ENCODE measurements at regions not wholly inside any gene's neighbourhood (a gene's known extent, or its start where the extent isn't known, plus 50 kb on each side); places are given as distances from the start of the nearest gene placed in this dataset.

GRCh38 chr3:28751864-28752263 lies 403.2 kb upstream of the AZI2 start:
- no peaks in the 10 kb centered on the region for H3K36me3 Mint-ChIP-seq (ENCODE audit: insufficient read depth)
- no peak overlapping the region for H3K4me3 Mint-ChIP-seq
- DNase-seq (ENCODE audit: low spot score in 2 of 2) (no peak), ATAC-seq (replicated peaks; ENCODE audit: extremely low read depth, poor library complexity, severe bottlenecking) (no peak)
- H3K27ac Mint-ChIP-seq (ENCODE audit: low read depth), result no peak overlapping the region
- H3K27me3 Mint-ChIP-seq, result no peaks in the 10 kb centered on the region
- peaks cover 37% of the 10 kb centered on the region for H3K9me3 Mint-ChIP-seq
- no peaks in the 10 kb centered on the region for H3K4me1 Mint-ChIP-seq

DNA sequence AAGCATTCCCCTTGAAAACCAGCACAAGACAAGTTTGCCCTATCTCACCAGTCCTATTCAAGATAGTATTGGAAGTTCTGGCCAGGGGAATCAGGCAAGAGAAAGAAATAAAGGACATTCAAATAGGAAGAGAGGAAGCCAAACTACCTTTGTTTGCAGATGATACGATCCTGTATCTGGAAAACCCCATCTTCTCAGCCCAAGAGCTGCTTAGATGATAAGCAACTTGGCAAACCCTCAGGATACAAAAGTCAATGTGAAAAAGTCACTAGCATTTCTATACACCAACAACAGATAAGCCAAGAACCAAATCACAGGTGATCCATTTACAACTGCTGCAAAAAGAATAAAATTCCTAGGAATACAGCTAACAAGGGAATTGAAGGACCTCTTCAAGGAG lies 403.7 kb upstream of the AZI2 start:
- Mint-ChIP-seq H3K4me3 (no peak overlapping the region), H3K4me1 (no peaks in the 10 kb centered on the region), H3K27me3 (no peaks in the 10 kb centered on the region), H3K9me3 (peaks cover 37% of the 10 kb centered on the region), H3K36me3 (ENCODE audit: insufficient read depth) (no peaks in the 10 kb centered on the region), H3K27ac (ENCODE audit: low read depth) (no peak overlapping the region)
- DNase-seq (ENCODE audit: low spot score in 2 of 2), result no peak
- ATAC-seq (replicated peaks; ENCODE audit: extremely low read depth, poor library complexity, severe bottlenecking), result no peak

DNA sequence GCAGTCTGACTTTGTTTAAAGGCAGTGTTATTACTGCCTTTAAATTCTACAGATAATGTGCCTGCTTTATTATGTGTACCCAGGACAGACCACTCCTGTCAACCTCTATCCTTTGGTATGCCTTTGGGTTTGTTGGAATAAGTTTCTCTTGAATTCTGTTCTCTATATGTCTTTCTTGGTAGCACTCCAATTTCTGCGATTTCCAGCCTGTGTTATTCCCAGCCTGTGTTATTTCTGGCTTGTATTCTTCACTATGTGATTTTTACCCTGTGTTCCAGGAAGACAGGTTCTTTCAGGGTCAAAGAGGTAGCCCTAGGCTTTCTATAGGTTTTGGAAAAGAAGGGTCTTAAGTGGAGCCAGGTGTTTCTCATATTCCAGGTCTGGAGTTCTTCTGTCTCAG lies 407.4 kb upstream of the AZI2 start:
- DNase-seq (ENCODE audit: low spot score in 2 of 2) (no peak), ATAC-seq (replicated peaks; ENCODE audit: extremely low read depth, poor library complexity, severe bottlenecking) (no peak)
- Mint-ChIP-seq H3K4me1 (no peaks in the 10 kb centered on the region), H3K4me3 (no peak overlapping the region), H3K27ac (ENCODE audit: low read depth) (no peak overlapping the region), H3K27me3 (no peaks in the 10 kb centered on the region), H3K36me3 (ENCODE audit: insufficient read depth) (no peaks in the 10 kb centered on the region), H3K9me3 (peaks cover 15% of the 10 kb centered on the region)

GRCh38 chr3:28758115-28758514 lies 409.5 kb upstream of the AZI2 start:
- H3K36me3 Mint-ChIP-seq (ENCODE audit: insufficient read depth), result no peaks in the 10 kb centered on the region
- H3K4me1 Mint-ChIP-seq, result no peaks in the 10 kb centered on the region
- DNase-seq (ENCODE audit: low spot score in 2 of 2), result no peak
- no peak overlapping the region for H3K27ac Mint-ChIP-seq (ENCODE audit: low read depth)
- H3K27me3 Mint-ChIP-seq, result no peaks in the 10 kb centered on the region
- H3K4me3 Mint-ChIP-seq, result no peak overlapping the region
- H3K9me3 Mint-ChIP-seq, result peaks cover 15% of the 10 kb centered on the region
- ATAC-seq (replicated peaks; ENCODE audit: extremely low read depth, poor library complexity, severe bottlenecking), result no peak

- DNase-seq (ENCODE audit: low spot score in 2 of 2), result no peak
- Mint-ChIP-seq H3K36me3 (ENCODE audit: insufficient read depth) (no peaks in the 10 kb centered on the region), H3K27me3 (no peaks in the 10 kb centered on the region), H3K4me3 (no peak overlapping the region), H3K4me1 (no peaks in the 10 kb centered on the region), H3K9me3 (no peaks in the 10 kb centered on the region), H3K27ac (ENCODE audit: low read depth) (no peak overlapping the region)
- no peak for ATAC-seq (replicated peaks; ENCODE audit: extremely low read depth, poor library complexity, severe bottlenecking)
These were observed 412.8 kb upstream of the AZI2 start for GRCh38 chr3:28761375-28761774.

GRCh38 chr3:28765194-28765593 lies 416.6 kb upstream of the AZI2 start:
- Mint-ChIP-seq H3K9me3 (peaks cover 4% of the 10 kb centered on the region), H3K36me3 (ENCODE audit: insufficient read depth) (no peaks in the 10 kb centered on the region), H3K4me1 (no peaks in the 10 kb centered on the region), H3K4me3 (no peak overlapping the region), H3K27me3 (no peaks in the 10 kb centered on the region), H3K27ac (ENCODE audit: low read depth) (no peak overlapping the region)
- no peak for ATAC-seq (replicated peaks; ENCODE audit: extremely low read depth, poor library complexity, severe bottlenecking)
- DNase-seq (ENCODE audit: low spot score in 2 of 2), result no peak

- DNase-seq (ENCODE audit: low spot score in 2 of 2), result no peak
- Mint-ChIP-seq H3K9me3 (peaks cover 20% of the 10 kb centered on the region), H3K36me3 (ENCODE audit: insufficient read depth) (no peaks in the 10 kb centered on the region), H3K4me3 (no peak overlapping the region), H3K27me3 (no peaks in the 10 kb centered on the region), H3K27ac (ENCODE audit: low read depth) (no peak overlapping the region), H3K4me1 (no peaks in the 10 kb centered on the region)
- ATAC-seq (replicated peaks; ENCODE audit: extremely low read depth, poor library complexity, severe bottlenecking), result no peak
These were observed 419.8 kb upstream of the AZI2 start for GRCh38 chr3:28768439-28768838.

GRCh38 chr3:28777806-28778475 lies 429.3 kb upstream of the AZI2 start:
- no peak for ATAC-seq (replicated peaks; ENCODE audit: extremely low read depth, poor library complexity, severe bottlenecking)
- H3K4me1 Mint-ChIP-seq, result no peaks in the 10 kb centered on the region
- H3K9me3 Mint-ChIP-seq, result peaks cover 8% of the 10 kb centered on the region

DNA sequence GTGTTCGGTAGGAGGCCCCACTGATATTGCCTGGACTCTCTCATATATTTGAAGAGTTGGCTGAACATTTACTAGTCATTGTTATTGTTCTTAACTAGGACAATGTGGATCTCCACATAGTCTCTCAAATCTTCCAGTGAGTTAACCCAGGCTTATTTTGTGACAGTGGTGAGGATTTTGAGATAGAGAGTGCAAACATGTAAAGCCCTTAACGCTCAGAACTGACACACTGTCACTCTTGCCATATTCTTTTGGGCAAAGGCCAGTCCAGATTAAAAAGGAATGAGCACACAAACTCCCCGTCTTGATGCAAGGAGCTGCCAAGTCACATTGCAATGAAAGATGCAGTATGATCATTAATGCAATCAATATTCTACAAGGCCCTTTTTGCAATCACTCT lies 431.9 kb upstream of the AZI2 start:
- Mint-ChIP-seq H3K27me3 (no peaks in the 10 kb centered on the region), H3K36me3 (ENCODE audit: insufficient read depth) (no peaks in the 10 kb centered on the region), H3K4me1 (no peaks in the 10 kb centered on the region), H3K9me3 (peaks cover 8% of the 10 kb centered on the region), H3K27ac (ENCODE audit: low read depth) (no peak overlapping the region), H3K4me3 (no peak overlapping the region)
- ATAC-seq (replicated peaks; ENCODE audit: extremely low read depth, poor library complexity, severe bottlenecking), result no peak
- DNase-seq (ENCODE audit: low spot score in 2 of 2), result no peak

More at GRCh38 chr3:28777806-28778475, 429.3 kb upstream of the AZI2 start:
- Mint-ChIP-seq H3K27ac (ENCODE audit: low read depth) (no peak overlapping the region), H3K4me3 (no peak overlapping the region), H3K27me3 (no peaks in the 10 kb centered on the region), H3K36me3 (ENCODE audit: insufficient read depth) (no peaks in the 10 kb centered on the region)
- no peak for DNase-seq (ENCODE audit: low spot score in 2 of 2)

- ATAC-seq (replicated peaks; ENCODE audit: extremely low read depth, poor library complexity, severe bottlenecking) (no peak), DNase-seq (ENCODE audit: low spot score in 2 of 2) (no peak)
- Mint-ChIP-seq H3K36me3 (ENCODE audit: insufficient read depth) (no peaks in the 10 kb centered on the region), H3K4me1 (no peaks in the 10 kb centered on the region), H3K4me3 (no peak overlapping the region), H3K27me3 (no peaks in the 10 kb centered on the region), H3K27ac (ENCODE audit: low read depth) (no peak overlapping the region), H3K9me3 (peaks cover 4% of the 10 kb centered on the region)
These were observed 432.4 kb upstream of the AZI2 start for GRCh38 chr3:28781053-28781452.

- Mint-ChIP-seq H3K27me3 (no peaks in the 10 kb centered on the region), H3K36me3 (ENCODE audit: insufficient read depth) (no peaks in the 10 kb centered on the region), H3K9me3 (no peaks in the 10 kb centered on the region), H3K27ac (ENCODE audit: low read depth) (no peak overlapping the region), H3K4me1 (no peaks in the 10 kb centered on the region), H3K4me3 (no peak overlapping the region)
- ATAC-seq (replicated peaks; ENCODE audit: extremely low read depth, poor library complexity, severe bottlenecking) (no peak), DNase-seq (ENCODE audit: low spot score in 2 of 2) (no peak)
These were observed 437.8 kb upstream of the AZI2 start for GRCh38 chr3:28786446-28786845.

DNA sequence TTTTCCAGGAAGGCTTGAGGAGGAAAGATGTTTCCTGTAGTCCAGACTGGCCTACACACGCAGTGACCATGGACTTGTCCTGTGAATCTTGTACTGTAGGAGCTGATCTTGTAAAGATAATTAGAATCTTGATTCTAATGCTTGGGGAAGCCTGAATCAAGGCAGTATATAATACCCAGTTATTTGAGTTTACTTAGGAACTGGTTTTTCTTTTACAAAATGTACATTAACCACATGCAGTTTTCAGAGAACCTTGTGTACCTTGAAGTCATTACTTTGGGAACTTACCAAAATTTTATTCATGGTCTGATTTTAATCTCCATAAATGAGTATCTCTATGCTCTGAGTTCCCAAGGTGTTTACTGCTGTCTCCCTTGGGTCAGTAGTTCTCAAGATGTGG lies 439.9 kb upstream of the AZI2 start:
- Mint-ChIP-seq H3K27ac (ENCODE audit: low read depth) (no peak overlapping the region), H3K9me3 (no peaks in the 10 kb centered on the region), H3K4me1 (no peaks in the 10 kb centered on the region), H3K27me3 (no peaks in the 10 kb centered on the region), H3K4me3 (no peak overlapping the region), H3K36me3 (ENCODE audit: insufficient read depth) (no peaks in the 10 kb centered on the region)
- DNase-seq (ENCODE audit: low spot score in 2 of 2), result no peak
- no peak for ATAC-seq (replicated peaks; ENCODE audit: extremely low read depth, poor library complexity, severe bottlenecking)

DNA sequence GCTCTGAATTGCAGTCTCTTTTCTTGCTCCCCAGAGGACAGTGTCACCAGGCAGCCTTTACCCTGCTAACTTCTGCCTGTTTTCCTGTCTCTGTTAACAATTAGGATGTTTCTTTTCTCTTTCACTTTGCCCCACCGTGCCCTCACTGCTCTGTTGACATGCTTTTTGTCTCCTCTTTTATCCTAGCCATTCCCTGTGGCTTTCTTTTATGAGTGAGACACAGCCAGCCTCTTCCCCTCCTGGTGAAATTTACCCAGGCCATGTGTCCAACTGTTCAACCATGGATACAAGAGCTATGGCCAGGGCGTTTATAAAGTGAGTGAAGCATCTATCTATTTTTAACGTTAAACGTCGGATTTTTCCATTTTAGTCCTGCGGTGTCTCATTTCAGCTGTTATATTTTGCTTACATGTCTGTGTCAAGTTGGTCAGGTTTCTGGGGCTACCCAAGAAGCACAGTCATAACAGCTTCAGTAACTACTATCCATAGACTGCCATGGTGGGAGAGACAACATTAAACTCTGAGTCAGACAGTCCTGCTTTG lies 443.2 kb upstream of the AZI2 start:
- H3K4me3 Mint-ChIP-seq, result no peak overlapping the region
- DNase-seq (ENCODE audit: low spot score in 2 of 2) (no peak), ATAC-seq (replicated peaks; ENCODE audit: extremely low read depth, poor library complexity, severe bottlenecking) (no peak)
- H3K4me1 Mint-ChIP-seq, result no peaks in the 10 kb centered on the region
- H3K27ac Mint-ChIP-seq (ENCODE audit: low read depth), result no peak overlapping the region
- H3K36me3 Mint-ChIP-seq (ENCODE audit: insufficient read depth), result no peaks in the 10 kb centered on the region
- H3K27me3 Mint-ChIP-seq, result no peaks in the 10 kb centered on the region
- no peaks in the 10 kb centered on the region for H3K9me3 Mint-ChIP-seq
